Frontal cortex (tissue), 3 donors: ENCODE measurements at regions not wholly inside any gene's neighbourhood (a gene's known extent, or its start where the extent isn't known, plus 50 kb on each side); places are given as distances from the start of the nearest gene placed in this dataset.

Experiments used
- DNase-seq, 2 donors: peaks; one replicate each; pipeline ENCODE4 v3.0.0; 2012; ENCODE audit warnings: low spot score in 2 of 2
- FAIRE-seq: peaks from 2 replicates; lab custom pipeline; 2012; peaks lifted over from hg19 to GRCh38; lab: Jason Lieb, UNC
- donor health status: control.
- donor health status: control.
- donor health status: control.

DNA sequence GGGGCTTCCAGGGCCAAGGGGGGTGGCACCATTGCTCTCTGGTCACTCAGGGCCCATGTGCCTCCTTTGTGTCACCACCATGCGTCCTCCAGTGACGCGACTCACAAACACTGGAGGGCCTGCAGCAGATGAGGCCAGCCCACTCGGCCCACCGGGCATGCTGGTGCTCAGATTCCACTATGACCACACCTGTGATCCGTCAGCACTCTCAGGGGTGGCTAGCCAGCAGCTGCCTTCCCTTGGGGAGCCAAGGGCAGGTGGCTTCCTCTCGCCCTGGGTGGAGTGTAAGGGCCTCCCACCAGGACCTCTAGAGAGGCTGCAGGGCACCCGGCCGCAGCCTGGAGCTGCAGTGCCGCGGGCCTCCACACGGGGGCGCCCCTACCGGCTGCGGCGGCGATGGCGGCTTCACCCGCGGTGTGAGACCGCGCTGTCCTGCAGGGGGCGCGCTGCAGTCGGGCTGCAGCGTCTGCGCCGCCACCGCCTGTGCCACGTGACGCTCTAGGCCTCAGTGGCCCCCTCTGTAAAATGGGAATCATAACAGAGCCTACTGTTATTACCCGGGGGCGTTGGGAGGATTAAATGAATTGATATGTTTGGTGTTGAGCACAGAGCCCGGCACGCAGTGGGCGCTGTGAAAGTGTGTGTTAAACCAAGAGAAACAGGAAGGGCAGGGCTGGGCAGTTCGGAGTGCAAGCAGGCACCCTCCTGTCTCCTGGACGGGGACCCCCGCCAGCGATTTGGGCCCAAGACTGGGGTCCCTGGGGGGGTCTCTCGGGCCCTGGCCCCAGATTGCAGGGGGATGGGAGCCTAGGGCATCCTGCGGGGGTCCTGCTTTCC lies 192.4 kb upstream of the GSE1 start:
- FAIRE-seq (no peak), DNase-seq (peak; percentile 61 to 75)

DNA sequence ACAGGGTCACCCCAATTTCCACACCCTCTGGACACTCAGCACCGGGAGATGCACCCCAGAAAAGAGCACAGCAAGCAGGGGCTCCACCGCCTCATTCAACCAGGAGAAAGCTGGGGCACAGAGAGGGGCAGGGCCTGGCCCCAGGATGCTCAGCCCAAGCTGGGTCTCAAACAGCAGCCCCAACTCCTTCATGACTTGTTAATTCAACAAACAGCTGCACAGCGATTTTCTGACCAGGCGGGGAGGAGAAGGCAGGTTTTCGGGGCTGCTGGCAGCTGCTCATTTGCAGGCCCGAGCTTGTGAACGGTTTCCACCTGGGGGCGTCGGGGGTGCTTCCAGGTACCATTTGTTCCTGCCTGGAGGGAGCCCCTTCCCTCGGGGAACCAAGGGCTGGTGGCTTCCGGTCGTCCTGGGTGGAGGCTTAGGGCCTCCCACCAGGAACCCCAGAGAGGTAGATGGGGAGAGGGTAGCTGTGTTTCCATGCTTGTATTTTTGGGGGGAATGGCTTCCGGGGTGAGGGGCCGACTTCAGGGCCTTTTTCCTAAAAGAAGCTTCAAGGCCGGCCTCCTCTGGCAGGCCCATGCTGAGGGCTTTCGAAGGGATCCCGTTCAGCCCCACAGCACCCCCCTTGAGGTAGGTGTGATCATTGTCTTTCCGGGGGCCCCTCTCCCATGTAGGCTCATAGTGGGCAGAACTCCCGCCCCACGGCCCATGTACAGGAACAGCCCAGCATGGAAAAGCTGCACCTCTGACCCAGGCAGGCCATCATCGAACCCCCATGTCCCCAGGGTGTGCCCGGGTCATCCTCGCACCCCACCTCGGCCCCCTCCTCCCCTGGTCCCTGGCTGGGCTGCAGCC lies 191.6 kb upstream of the GSE1 start:
- DNase-seq (no peak), FAIRE-seq (no peak)

DNA sequence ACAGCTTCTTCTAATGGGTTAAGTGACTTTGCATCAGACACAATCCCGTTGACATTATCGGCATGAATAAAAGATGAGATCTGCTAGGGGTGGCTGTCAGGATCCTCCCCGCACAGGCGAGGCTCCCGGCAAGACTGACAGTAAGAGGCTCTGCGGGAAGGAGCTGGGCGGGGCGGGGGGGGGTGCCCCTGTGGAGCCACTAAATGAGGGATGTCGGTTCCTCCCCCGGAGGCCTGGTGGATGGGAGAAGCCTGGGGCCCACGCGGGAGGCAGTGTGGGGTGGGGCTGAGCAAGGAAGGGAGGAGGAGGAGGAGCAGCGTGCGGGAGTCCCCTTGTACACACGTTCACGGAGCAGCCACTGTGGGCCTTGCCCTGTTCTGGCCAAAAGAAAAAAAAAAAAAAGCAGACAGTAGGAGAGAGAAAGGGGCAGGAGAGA lies 190.9 kb upstream of the GSE1 start:
- DNase-seq (no peak), FAIRE-seq (no peak)

DNA sequence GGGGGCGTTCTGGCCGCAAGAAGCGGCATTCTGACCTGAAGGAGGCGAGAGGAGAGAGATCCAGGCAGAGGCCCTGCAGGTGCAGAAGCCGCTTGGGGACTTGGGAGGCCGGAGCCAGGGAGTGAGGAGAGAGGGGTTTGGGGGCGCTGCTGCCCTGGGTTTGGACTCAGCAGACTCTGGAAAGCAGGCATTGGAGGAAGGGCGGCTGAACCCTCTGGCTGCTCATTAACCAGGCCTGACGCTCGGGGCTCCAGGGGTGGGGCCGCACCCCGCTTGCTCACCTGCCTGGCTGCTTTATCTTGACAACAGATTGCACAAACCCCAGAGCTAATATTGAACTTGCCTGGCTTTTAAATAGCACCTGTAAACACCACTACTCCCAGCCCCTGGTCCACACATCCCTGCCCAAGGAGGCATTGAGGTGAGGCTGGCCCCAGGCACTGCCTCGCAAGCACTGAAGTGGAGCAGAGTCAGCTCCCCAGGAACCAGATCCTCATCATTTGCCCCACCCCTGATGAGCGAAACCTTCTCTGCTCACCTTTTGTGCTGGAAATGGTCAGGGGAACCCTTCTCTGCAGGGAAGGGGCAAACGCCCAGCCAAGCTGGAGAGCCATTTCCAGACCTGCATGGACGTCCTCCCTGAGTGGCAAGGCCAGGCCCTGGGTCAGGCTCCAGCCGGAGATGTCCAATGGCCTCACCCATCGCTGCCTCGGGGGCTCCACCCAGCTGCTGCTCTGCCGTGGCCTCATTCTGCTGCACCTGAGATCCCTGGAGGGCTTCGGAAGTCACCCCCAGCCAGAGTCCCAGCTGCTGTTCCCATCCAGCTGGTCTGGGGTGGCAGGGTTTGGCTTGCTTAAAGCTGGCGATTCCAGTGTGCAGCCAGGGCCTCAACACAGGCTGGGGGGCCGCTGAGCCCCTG lies 190.2 kb upstream of the GSE1 start:
- FAIRE-seq = no peak
- DNase-seq = no peak

DNA sequence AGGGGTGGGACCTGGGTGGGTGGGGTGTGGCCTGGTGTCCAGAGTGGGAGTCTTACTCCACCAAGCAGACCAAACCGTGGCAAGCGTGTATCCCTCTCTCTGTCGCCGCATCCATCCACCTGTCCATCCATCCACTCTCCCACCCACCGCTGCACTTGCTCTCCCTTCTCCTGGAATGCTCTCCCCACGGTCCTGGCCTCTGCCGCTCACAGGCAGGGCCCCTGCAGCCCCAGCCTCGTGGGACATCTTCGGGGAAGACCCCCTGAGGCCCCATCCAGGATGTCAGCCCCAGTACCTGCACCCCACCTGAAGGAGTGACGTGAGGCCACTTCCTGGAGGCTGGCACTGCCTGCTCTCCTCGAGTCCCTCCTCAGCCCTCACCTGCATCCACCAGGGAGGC lies 189.5 kb upstream of the GSE1 start:
- no peak for DNase-seq
- FAIRE-seq = no peak

DNA sequence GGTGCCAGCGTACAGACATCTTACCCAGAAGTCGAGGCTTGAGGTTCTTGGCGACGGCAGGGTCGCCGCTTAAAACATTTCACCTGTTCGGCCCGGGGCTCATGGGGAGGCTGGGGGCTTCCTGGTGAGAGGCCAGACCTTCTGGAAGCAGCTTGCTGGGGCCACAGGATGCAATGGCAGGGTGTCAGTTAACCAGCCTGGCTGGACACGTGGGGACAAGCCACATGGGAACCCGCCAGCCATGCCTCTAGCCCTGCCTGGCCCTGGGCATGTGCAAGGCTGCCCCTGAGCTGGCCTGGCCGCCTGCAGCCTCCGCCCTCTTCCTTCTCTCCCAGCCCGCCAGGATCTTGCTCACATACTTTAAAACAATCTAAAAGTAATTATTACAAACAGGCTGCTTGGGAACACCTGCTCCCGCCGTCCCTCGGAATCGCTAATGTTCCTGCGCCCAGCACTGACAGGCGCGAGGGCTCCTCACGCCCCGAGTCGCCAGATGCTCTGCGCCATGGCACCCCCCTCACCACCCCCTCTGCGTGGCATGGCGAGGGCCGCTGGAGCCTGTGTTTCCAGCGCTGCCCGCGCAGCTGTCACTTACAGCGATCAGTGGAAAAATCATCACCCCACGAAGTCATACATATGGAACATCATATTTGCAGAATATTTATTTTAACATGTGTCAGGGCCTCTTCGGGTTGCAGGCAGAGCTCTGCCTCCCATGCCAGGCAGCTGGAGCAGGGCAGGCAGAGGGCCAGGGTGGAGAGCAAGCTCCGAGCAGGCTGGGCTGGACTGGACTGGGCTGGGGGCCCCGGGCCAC lies 188.7 kb upstream of the GSE1 start:
- FAIRE-seq (no peak), DNase-seq (no peak)

DNA sequence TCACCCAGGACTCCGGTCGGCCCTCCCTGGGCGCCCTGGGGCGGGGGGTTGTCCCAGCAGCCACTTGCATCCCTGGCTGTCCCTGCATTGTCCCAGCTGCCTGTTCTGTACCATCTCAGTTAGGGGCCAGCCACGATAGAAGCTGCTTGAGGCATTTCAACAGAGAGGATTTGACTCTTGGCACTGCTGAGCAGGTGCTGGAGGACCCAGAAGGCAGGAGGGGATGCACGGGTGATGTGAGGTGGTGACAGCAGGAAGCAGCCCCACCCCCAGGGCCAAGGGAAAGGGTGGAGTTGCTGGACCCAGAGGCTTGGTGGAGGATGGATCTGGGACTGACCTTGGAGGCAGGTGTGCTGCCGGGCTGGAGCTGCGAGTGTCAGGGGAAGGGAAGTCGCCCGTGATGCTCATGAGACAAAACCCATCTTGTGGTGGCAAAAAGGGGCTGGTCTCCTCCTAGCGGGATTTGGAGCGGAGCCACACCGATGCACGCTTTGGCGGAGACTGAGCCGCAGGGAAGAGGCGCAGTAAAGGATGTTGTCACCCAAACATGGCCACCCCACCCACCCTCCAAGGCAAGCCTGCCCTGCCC lies 188.0 kb upstream of the GSE1 start:
- FAIRE-seq = no peak
- no peak for DNase-seq

DNA sequence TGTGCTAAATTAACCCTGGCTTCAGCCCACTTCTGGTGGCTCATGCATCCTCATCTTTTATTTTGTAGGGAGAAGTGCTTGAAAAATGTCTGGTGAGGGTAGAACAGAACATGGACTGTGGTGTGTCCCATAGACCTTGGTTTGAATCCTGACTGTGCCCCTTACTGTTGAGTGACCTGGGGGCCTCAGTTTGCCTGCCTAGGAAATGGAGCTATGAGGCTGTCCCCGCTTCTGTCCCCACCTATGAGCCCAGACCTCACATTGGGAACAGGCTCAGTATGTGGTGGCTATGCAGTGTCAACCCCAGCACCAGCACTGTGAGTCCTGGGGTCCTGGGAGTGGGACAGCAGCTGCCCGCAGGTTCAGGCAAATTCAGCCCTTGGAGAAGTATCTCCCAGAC lies 186.3 kb upstream of the GSE1 start:
- DNase-seq (no peak), FAIRE-seq (no peak)

DNA sequence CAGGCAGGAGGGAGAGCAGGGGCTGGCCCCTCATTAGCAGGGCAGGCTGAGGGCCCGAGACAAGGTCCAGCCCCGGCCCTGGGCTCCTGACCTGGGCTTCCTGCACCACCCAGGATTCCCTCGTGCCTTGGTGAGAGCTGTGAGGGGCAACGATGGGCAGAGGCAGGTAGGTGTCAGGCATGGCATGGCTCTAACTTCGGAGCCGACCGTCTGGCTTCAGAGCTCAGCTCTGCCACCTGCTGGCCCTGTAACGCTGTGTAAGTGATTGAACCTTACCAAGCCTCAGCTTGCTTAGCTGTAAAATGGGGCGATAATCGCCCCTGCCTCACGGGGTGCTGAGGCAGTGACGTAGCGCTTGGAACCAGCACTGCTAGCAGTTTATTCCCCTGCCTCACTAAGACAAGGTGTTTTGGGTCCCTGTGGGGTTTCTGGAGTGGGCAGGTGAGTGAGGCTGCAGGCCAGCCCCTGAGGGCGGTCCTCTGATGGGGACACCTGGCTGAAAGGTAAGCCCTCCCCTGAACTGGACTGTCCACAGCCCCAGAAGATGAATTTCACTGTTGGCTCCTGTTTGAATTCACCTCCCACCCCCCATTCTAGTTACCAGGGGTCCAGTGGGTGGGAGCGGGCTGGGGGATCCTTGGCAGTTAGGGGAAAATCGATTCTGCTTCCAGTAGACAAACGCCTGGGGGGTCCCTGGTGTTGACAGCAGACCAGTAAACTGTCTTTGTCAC lies 184.8 kb upstream of the GSE1 start:
- FAIRE-seq (no peak), DNase-seq (no peak)

DNA sequence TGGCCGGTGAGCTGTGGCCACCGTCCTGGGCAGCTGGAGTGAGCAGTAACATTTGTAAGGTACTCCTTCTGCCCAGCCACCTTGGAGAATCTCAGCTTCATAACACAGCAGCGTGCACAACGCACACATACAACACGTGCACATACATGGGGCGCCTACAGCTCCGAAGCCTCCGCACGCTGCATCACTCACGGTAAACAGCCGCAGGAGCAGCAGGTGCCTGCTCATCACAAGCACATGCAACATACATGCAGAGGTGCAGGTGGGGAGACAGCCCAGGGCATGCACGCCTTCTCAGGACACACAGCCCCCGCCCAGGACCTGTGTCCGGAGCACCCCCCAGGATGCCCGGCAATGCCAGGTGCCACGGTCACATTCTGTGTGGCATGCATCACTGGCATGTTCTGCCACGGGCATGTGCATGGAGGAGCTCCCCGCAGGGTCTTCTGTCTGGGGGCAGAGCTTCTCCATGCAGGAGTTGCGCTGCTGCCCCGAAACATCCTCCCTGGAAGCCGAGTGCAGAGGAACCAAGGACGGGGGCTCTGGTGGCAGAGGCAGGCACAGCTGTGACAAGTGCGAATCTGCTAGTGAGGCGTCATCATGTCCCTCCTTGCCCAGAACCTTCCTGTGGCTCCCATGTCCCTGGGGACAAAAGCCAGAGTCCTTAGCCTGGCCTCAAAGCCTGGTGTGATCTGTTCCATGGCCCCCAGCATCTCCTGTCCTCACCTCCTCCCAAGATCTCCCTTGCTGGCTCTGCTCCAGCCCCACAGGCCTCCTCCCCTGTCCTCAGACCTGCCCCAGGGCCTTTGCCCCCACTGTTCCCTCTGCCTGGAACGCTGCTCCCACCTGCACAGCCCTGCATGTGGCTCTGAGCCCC lies 184.0 kb upstream of the GSE1 start:
- FAIRE-seq = no peak
- DNase-seq = no peak

DNA sequence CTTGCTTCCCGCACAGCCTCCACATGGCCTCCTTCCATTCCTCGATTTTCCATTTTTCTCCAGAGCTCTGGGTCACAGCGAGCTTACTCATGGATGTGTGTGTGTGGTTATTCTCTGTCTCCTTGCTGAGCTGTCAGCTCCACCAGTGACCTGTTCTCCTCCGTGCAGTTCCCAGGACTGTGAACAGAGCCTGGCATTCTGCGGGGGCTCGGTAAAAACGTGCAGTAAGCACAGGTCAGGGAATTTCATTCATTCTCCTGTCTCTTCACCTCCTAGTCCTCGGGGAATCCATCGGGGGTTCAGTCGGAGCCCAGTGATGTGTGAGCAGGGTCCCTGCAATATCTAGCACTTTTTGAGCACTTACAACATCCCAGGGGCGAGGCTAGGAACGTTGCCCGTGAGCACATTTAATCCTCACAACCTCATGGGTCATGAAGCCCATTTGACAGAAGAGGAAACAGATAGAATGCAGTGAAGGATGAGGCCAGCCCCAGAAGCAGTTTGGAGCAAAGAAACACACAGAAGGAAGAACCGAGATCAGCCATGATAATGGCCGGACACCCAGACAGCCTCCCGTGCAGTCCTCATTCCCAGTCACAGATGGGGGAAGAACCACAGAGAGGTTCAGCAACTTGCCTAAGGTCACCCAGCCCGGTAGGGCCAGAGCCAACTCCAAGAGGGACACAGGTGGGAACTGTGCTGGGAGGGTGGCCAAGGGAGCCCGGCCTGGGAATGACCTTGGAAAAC lies 183.2 kb upstream of the GSE1 start:
- no peak for FAIRE-seq
- no peak for DNase-seq

DNA sequence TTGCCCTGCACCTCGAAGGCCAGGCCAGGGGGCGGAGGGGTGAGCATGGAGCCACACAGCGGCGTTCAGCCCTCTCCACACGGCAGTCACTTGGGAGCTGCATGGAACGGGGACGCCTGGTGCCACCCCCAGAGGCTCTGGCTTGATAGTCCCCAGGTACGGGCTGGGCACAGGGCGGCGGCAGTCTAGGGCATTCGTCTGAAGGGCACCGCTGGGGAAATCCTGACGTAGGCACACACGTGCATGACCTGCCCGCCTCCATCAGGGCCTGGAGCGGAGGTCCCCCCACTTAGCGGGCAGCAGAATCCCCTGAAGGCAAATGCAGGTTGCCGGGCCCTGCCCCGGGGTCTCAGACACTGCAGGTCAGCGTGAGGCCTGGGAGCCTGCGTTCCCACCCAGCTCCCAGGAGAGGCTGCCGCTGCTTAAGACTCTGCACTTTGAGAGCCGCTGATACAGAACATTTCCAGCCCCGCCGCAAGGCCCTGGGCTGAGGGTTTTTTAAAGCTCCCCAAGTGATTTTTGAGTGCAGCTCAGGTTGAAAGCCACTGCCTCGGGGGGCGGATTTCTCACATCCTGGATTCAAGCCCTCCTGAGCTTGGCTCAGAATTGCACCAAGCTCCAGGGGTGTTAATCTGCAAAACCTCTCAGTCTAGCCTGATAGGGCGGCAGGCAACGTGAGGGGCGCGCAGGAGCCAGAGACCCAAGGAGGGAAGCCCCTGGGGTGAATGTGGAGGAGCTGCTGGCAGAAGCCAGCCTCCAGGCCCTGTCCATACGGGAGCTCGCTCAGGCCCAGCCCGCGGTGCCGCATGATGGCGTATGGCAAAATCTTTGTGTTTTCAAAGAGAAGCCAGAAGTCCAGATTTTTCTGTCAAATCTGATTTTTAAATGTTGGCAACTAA lies 182.3 kb upstream of the GSE1 start:
- no peak for FAIRE-seq
- no peak for DNase-seq

DNA sequence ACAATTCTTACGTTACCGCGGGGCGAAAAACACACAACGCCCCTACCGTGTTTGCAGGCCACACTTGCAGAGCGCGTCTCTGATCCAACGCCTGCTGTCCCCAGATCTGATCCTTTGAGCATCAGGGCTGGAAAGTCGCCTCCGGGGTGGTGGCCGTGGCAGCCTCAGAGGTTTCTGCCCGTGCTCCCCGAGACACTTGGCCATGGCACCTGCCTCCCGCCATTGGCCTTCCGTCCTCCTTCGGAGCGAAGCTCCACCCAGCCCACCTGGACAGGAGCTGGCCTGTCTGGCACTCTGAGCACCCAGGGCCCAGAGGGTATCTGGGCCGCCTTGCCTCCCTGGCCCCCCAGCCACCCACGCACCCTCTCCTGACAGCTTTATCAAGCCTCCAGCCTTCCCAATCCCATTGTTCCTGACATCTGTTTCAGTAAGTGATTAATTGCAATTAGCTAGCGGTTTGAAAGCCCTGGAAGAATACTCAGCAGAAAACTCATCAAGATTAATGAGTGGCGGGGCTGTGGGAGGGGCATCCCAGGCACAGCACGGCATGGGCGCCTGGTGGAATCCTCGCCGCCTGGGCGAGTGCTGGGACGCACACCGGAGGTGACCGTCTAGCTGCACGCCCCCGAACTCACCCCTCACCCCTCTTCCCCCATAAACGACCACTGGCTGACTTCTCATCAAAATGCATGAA lies 181.5 kb upstream of the GSE1 start:
- DNase-seq = no peak
- FAIRE-seq = no peak

DNA sequence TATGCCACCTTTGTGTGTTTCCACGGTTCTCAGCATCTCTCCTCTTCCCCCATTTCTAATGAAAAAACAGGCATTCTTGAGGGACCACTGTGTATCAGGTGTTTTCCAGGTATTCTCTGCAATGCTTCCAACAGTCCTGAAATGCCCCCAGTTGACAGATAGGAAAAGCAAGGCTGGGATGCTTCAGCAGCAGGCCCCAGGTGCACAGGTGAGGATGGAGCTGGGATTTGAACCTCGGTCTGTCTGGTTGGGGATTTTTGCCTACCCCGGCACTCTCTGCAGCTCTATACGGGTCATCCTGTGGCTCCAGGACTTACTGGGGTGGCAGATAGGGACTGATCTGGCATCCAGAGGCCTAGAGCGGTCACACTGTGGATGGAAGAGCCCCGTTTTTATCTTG lies 180.5 kb upstream of the GSE1 start:
- FAIRE-seq (no peak), DNase-seq (no peak)

DNA sequence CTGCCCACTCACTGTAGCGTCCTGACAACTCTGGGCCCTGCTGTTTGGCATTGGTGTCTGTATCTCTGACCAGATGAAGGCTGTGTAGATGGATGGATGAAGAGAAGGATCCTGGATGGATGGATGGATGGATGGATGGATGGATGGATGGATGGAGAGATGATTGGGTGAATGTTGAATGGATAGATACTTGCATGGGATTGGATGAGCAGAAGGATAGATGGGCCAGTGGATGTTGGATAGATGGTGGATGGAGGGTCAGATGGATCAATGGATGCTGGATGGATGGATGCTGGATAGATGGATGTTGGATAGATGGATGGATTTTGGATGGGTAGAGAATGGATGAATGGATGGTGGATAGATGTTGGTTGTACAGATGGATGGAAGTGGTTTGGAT lies 179.6 kb upstream of the GSE1 start:
- FAIRE-seq = no peak
- no peak for DNase-seq
